ENCODE measurements at regions not wholly inside any gene's neighbourhood (a gene's known extent, or its start where the extent isn't known, plus 50 kb on each side); places are given as distances from the start of the nearest gene placed in this dataset.

DNA sequence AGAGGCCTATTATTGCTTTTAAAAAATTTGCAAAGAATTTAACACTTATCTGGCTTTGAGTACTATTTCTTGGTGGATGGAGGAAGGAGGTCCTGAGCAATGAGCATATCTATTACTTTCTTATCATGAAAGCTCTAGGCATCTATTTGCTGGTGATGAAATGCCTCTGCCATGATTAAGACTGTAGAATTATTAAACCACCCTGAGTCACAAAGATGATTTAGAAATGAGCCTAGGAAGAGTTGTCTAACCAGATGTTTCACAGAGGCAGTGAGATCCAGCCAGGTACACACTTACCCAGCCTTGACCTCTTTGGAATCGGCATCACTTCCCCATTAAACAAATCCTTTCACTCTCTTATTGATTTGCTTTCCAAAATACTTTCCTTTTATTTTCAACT is 304.4 kb upstream of the KIF2A start:
- ChIA-PET POLR2A (no interaction called here), CTCF (no interaction called here)
- TF ChIP-seq LEF1 (IDR thresholded peaks at IDR 0.05; ENCODE audit: borderline replicate concordance) (no peak), SP1 (IDR thresholded peaks at IDR 0.05) (no peak), ZNF384 (IDR thresholded peaks at IDR 0.05) (no peak), NFRKB (IDR thresholded peaks at IDR 0.05) (no peak), ELF4 (IDR thresholded peaks at IDR 0.05) (no peak), SUZ12 (IDR thresholded peaks at IDR 0.05) (no peak), FOXA1 (IDR thresholded peaks at IDR 0.05) (no peak), L3MBTL2 (conservative IDR thresholded peaks at IDR 0.05) (no peak), FOXK2 (IDR thresholded peaks at IDR 0.05) (no peak), BHLHE40 (IDR thresholded peaks at IDR 0.05; ENCODE audit: borderline replicate concordance) (no peak), TARDBP (IDR thresholded peaks at IDR 0.05) (no peak), ARNT (IDR thresholded peaks at IDR 0.05) (no peak), FOXM1 (IDR thresholded peaks at IDR 0.05; ENCODE audit: borderline replicate concordance) (no peak), HDGF (IDR thresholded peaks at IDR 0.05; ENCODE audit: borderline replicate concordance) (no peak), CTBP1 (IDR thresholded peaks at IDR 0.05; ENCODE audit: borderline replicate concordance) (no peak)
- TF ChIP-seq, protein P1, sequence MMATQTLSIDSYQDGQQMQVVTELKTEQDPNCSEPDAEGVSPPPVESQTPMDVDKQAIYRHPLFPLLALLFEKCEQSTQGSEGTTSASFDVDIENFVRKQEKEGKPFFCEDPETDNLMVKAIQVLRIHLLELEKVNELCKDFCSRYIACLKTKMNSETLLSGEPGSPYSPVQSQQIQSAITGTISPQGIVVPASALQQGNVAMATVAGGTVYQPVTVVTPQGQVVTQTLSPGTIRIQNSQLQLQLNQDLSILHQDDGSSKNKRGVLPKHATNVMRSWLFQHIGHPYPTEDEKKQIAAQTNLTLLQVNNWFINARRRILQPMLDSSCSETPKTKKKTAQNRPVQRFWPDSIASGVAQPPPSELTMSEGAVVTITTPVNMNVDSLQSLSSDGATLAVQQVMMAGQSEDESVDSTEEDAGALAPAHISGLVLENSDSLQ (IDR thresholded peaks at IDR 0.05), result no peak
- DNase-seq (ENCODE audit: extremely low spot score), result no peak

DNA sequence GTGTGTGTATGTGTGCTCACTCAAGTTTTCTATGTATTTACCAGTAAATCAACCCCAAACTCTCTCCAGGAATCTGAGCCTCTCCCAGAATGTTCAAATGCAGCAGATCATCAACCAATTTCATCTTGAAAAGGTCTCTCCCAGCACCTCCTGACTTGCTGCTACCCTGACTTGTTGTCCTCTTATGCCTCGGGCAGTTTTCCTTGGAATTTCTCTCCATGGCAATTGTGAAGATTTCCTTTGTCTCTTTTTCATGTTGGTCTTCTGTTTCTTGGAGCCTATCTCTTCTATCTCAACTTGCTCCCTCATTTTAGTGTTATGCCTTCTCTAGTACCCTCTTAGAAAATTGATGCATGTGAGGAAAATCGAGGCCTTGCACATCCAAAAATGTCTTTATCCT is 303.6 kb upstream of the KIF2A start:
- ChIA-PET POLR2A (no interaction called here), CTCF (no interaction called here)
- TF ChIP-seq FOXK2 (IDR thresholded peaks at IDR 0.05) (no peak), SP1 (IDR thresholded peaks at IDR 0.05) (no peak), LEF1 (IDR thresholded peaks at IDR 0.05; ENCODE audit: borderline replicate concordance) (no peak), FOXA1 (IDR thresholded peaks at IDR 0.05) (no peak), ARNT (IDR thresholded peaks at IDR 0.05) (no peak), ZNF384 (IDR thresholded peaks at IDR 0.05) (no peak), TARDBP (IDR thresholded peaks at IDR 0.05) (no peak)
- TF ChIP-seq, protein P1 (IDR thresholded peaks at IDR 0.05), result no peak
- DNase-seq (ENCODE audit: extremely low spot score), result no peak

DNA sequence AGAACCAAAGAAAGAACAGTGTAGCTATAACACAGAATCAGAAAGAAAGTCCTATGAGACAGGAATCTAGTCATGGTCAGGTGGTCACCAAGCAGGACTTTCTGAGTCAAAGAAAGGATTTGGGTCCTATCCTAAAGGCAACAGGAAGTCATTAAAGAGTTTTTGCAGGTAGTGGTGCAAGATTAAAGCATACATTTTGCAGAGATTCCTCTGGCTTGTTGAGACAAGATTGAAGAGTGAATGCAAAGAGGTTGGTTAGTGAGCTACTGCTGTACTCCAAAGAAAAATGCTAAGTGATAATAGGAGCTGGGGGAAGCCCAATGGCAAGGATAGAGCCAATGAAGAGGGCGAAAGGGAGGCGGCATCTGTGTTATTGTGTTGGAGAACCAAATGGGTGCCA is 300.5 kb upstream of the KIF2A start:
- TF ChIP-seq, protein P1 (IDR thresholded peaks at IDR 0.05), result no peak
- TF ChIP-seq NFRKB (IDR thresholded peaks at IDR 0.05) (no peak), ZNF384 (IDR thresholded peaks at IDR 0.05) (no peak), SP1 (IDR thresholded peaks at IDR 0.05) (no peak), HDGF (IDR thresholded peaks at IDR 0.05; ENCODE audit: borderline replicate concordance) (no peak), ARNT (IDR thresholded peaks at IDR 0.05) (no peak), L3MBTL2 (conservative IDR thresholded peaks at IDR 0.05) (no peak), BHLHE40 (IDR thresholded peaks at IDR 0.05; ENCODE audit: borderline replicate concordance) (no peak), SUZ12 (IDR thresholded peaks at IDR 0.05) (no peak), LEF1 (IDR thresholded peaks at IDR 0.05; ENCODE audit: borderline replicate concordance) (no peak)
- CTCF ChIA-PET, result no interaction called here
- no peak for DNase-seq (ENCODE audit: extremely low spot score)
- POLR2A ChIA-PET, result no interaction called here

DNA sequence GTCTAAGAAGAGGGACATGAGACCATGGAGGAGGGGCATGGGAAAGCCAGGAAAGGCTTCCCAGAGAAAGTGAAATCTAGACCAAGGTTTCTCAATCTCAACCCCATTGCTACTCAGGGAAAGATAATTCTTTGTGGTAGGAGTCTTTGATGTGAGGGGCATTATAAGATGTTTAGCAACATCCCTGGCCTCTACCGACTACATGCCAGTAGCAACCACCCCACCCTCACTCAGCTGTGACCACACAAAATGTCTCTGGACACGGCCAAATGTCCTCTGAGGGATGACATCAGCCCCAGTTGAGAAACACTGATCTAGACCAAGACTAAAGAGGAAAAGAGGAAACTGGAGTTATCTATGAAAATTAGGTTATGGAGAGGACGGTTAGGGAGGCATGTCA is 298.5 kb upstream of the KIF2A start:
- CTCF ChIA-PET, result no interaction called here
- POLR2A ChIA-PET, result no interaction called here
- no peak for TF ChIP-seq FOXA1 (IDR thresholded peaks at IDR 0.05)
- no peak for TF ChIP-seq ZNF384 (IDR thresholded peaks at IDR 0.05)
- no peak for TF ChIP-seq FOXK2 (IDR thresholded peaks at IDR 0.05)
- no peak for TF ChIP-seq LEF1 (IDR thresholded peaks at IDR 0.05; ENCODE audit: borderline replicate concordance)
- no peak for TF ChIP-seq SP1 (IDR thresholded peaks at IDR 0.05)
- TF ChIP-seq L3MBTL2 (conservative IDR thresholded peaks at IDR 0.05), result no peak
- no peak for TF ChIP-seq ARNT (IDR thresholded peaks at IDR 0.05)
- no peak for DNase-seq (ENCODE audit: extremely low spot score)

DNA sequence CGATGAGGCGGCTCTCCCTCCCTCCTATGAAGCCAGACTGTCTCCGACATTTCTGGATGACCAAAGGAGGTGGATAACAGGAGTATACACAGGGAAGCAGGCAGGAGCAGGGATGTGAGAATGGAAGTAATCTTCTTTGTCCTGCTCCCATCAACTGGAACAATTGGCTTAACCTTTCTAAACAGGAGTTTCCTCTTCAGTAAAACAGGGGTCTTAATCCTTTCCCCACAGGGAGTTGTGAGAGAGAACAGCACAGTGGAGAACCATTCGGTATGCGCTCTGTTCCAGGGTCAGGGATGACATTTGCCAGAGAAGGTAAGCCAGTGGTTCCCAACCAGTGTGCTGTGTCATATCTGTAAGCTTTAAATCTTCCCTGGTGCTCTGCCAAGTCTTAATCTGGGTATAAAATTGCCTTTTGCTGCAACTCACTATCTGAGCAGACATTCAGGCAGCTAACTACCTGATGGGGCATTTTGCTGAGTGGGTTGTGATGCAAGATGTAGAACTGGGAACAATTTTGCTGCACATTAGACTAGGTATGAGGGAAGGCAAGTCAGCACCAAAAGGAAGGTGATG is 294.8 kb upstream of the KIF2A start:
- TF ChIP-seq CTBP1 (IDR thresholded peaks at IDR 0.05; ENCODE audit: borderline replicate concordance) (no peak), L3MBTL2 (conservative IDR thresholded peaks at IDR 0.05) (no peak), BHLHE40 (IDR thresholded peaks at IDR 0.05; ENCODE audit: borderline replicate concordance) (no peak), NFRKB (IDR thresholded peaks at IDR 0.05) (no peak), ARNT (IDR thresholded peaks at IDR 0.05) (no peak), FOXA1 (IDR thresholded peaks at IDR 0.05) (no peak), HDGF (IDR thresholded peaks at IDR 0.05; ENCODE audit: borderline replicate concordance) (no peak), FOXK2 (IDR thresholded peaks at IDR 0.05) (no peak)
- POLR2A ChIA-PET, result no interaction called here
- DNase-seq (ENCODE audit: extremely low spot score), result no peak
- CTCF ChIA-PET, result no interaction called here

DNA sequence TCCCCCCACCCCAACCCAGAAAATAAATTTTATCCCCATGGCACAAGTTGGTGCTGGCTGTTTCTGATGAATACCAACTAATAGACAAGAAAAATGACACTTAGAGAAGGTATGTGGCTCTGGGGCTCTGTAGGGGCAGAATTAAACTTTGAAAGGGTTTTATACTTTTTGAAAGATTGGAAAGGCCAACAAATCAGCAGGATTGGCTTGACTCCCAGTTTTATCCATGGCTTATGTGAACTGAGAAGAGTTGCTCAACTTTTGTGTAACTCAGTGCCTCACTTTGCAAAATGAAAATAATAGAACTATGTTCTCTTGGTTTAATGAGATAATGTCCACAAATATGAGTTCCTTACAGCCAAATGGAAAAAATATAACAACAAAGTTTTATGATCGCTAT is 288.9 kb upstream of the KIF2A start:
- no peak for DNase-seq (ENCODE audit: extremely low spot score)
- ChIA-PET POLR2A (no interaction called here), CTCF (no interaction called here)
- TF ChIP-seq SUZ12 (IDR thresholded peaks at IDR 0.05) (no peak), SP1 (IDR thresholded peaks at IDR 0.05) (no peak), ZNF384 (IDR thresholded peaks at IDR 0.05) (no peak), ELF4 (IDR thresholded peaks at IDR 0.05) (no peak), HDGF (IDR thresholded peaks at IDR 0.05; ENCODE audit: borderline replicate concordance) (no peak), FOXA1 (IDR thresholded peaks at IDR 0.05) (no peak), CTBP1 (IDR thresholded peaks at IDR 0.05; ENCODE audit: borderline replicate concordance) (no peak), L3MBTL2 (conservative IDR thresholded peaks at IDR 0.05) (no peak), LEF1 (IDR thresholded peaks at IDR 0.05; ENCODE audit: borderline replicate concordance) (no peak), ARNT (IDR thresholded peaks at IDR 0.05) (no peak), TARDBP (IDR thresholded peaks at IDR 0.05) (no peak), FOXM1 (IDR thresholded peaks at IDR 0.05; ENCODE audit: borderline replicate concordance) (no peak), FOXK2 (IDR thresholded peaks at IDR 0.05) (no peak)
- TF ChIP-seq, protein P1 (IDR thresholded peaks at IDR 0.05), result no peak
